ENCODE measurements at regions not wholly inside any gene's neighbourhood (a gene's known extent, or its start where the extent isn't known, plus 50 kb on each side); places are given as distances from the start of the nearest gene placed in this dataset.

DNA sequence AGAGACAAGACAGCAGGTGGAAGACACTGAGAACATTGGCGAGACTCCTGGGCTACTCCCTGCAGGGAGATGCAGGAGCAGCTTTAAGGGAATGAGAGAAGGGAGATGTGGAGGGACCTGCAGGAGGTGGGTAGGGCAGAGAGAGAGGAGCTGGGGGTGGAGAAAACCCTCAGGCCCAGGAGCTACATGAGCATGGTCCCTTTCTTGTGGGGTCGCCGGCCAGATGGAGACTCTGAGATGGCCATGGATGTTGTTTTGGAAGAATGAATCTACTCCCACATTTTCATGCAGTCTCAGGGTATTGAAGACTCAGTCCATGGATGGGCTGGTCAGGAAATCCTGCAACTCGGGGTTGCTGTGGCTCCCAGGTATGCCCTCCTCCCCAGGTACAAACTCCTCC is 1381.9 kb downstream of the TBC1D22A start:
- TF ChIP-seq, protein P1, sequence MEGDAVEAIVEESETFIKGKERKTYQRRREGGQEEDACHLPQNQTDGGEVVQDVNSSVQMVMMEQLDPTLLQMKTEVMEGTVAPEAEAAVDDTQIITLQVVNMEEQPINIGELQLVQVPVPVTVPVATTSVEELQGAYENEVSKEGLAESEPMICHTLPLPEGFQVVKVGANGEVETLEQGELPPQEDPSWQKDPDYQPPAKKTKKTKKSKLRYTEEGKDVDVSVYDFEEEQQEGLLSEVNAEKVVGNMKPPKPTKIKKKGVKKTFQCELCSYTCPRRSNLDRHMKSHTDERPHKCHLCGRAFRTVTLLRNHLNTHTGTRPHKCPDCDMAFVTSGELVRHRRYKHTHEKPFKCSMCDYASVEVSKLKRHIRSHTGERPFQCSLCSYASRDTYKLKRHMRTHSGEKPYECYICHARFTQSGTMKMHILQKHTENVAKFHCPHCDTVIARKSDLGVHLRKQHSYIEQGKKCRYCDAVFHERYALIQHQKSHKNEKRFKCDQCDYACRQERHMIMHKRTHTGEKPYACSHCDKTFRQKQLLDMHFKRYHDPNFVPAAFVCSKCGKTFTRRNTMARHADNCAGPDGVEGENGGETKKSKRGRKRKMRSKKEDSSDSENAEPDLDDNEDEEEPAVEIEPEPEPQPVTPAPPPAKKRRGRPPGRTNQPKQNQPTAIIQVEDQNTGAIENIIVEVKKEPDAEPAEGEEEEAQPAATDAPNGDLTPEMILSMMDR (IDR thresholded peaks at IDR 0.05; ENCODE audit: low read depth, low read length) = no peak
- TF ChIP-seq POLR2A (IDR thresholded peaks at IDR 0.05; ENCODE audit: extremely low read depth, insufficient read length) (no peak), MYC (IDR thresholded peaks at IDR 0.05; ENCODE audit: low read depth, low read length) (no peak)

Measured in NB4 (cell line).